Umbilical cord (tissue), 1 donor: ENCODE measurements at regions not wholly inside any gene's neighbourhood (a gene's known extent, or its start where the extent isn't known, plus 50 kb on each side); places are given as distances from the start of the nearest gene placed in this dataset.
"Not testable (repeated sequence)": the region's sequence is repeated elsewhere in the genome, so short reads cannot be mapped to it uniquely, and the experiment has no call there.

Experiments
- DNase-seq: peaks from one replicate; pipeline ENCODE4 v3.0.0-alpha.2; 2015; ENCODE audit warnings: low spot score

DNA sequence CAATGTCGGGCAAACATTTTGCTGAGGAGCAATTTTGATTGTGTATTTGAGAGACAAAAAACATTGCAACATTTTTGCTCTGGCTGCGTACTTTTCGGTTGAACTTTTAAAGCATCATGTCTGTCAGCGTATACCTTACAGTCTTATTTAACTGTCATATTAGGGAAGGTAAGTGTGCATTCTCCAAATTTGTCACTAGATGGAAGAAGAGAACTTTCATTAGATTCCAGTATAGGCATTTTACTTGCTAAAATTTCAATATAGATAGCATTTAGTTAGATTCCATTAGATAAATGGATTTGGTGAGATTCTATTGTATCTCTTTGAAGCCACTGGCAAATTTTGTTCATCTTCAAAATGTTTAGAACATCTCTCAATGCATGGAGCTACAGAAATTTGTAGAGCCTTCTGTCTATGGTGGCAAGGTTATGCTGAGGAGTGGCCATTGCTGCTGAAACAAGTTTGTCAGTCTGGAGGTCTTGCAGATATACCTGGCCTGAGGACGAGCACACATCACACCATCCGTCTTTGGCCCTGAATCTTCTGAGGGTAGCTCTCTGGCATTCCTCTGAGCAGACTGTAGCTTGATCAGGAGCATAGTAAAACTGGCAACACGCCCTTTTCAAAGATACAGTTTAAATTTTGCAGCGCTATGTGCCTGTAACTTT, 437.5 kb upstream of the MBL2 start:
- DNase-seq = peak; percentile 59

DNA sequence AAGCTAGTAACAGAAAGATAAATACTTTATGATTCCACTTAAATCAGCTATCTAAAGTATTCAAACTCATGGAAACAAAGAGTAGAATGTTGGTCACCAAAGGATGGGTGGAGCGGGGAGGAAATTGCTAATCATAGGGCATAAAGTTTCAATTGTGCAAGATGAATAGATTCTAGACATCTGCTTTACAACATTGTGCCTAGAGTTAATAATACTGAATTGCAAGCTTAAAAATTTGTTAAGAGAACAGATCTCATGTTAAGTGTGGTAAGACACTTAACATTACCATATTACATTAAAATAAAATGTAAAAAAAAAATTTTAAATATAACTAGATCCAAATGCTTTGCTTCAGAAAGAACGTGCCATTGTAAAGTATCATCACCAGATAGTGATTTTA, 411.1 kb upstream of the MBL2 start:
- no peak for DNase-seq

DNA sequence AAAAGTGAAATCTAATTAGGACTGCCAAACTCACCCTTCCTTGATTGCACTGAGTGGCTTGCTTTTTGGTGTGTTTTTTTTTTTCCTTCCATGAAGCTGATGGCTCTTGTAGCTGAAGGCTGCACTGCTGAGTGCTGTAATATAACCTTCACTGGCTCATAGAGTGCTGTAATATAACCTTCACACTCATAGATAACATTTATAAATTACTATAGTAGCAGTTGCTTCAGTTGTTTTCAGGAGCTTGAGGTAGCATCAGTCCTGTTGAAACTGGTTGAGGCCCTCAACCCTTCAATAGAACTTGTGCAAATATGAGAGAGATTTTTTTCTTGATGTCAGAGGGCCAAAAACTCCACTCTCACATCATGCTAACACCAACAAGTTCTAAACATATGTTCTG, 404.9 kb upstream of the MBL2 start:
- DNase-seq = no peak

DNA sequence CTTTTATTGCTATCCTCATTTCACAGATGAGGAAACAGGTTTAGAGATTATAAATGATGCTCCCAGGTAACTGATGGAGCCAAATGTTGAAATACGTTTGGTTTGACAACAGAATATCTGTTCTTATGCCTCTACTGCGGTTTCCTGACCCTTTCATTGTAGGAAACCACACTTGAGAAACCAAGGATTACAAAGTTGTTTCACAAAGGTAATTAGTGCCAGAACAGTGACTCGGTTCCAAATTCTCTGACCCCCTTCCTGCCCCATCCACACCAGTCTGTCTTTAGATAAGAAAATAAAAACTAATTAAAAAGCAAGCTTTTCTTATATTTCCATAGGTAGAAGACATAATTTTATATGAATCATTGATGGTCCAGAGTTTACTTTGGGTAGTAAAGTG, 393.7 kb upstream of the MBL2 start:
- DNase-seq = no peak

DNA sequence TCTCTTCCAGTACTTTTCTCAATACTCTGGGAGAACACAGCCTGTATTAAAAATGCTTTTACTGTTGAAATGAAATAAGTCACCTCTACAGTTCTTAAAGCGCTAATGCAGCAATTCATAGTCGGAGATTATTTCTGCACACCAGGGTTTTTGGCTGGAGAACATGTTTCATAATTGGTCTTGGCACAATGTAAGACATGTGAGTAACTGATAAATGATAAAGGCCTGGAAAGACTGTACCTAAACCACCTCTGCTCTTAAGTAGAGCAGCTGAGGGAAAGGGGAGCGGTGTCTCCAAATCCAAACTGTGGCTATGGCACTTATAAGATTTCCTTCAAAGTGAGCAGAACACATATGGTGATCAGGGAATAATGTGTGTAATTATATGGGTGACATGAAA, 390.3 kb upstream of the MBL2 start:
- peak; percentile 1 for DNase-seq

DNA sequence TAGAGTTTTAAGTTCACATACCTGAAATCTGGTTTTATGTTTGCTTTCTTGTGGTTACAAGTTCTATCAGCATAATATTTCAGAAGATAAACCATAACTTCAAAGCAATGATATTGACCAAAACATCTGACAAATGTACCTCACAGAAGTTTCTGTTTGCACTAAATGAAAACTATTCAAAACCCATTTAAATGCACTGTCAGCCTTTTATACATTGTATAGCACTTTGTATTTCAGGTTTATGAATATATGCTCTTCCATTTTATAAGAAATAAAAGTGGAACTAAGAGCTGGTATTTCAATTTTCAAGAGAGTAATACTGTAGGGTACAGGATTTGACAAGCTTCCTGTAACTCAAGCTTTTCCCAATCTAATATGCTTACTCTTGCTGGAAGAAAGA, 388.6 kb upstream of the MBL2 start:
- no peak for DNase-seq

DNA sequence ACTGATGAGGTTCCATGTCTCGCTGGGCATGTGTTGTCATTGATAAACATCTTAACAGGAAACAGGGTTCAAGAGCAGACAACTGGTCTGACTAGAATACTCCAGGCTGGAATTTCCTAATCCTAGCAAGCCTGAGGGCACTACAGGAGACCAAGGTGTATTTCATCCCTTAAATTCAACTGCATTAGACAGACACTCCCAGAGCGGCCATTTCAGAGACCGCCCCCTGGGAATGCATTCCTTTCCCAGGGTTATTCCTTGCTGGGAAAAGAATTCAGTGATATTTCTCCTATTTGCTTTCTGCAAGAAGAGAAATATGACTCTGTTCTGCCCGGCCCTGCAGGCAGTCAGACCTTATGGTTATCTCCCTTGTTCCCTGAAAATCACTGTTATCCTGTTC, 383.1 kb upstream of the MBL2 start:
- DNase-seq = not testable (repeated sequence)

DNA sequence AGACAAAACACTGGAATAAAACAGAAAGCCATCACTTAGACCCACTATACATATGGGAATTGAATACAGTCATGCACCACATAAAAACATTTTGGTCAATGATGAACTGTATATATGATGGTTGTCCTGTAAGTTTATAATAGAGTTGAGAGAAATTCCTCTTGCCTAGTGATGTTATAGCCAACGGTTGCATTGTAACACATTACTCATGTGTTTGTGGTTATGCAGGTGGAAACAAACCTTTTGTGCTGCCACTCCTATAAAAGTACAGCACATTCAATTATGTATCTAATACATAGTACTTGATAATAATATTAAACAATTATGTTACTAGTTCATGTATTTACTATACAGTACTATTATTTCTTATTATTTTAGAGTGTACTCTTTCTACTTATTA, 381.2 kb upstream of the MBL2 start:
- DNase-seq = no peak

DNA sequence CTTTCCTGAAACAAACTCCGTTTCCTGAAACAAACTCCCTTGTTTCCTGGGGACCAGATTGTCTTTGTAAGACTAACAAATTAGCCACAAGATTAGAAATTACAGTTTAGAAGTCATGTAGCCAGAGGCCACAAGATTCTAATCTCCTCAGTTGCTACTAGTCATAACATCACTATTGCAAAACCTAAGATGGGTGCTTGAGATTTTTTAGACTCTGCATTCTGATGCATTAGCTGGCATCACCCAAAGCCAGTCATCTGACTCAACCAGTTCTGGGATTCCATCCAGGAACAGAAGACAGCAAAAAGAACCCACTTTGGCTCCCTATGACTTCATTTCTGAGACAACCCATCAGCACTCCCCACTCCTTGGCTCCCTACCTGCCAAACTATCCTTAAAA, 367.9 kb upstream of the MBL2 start:
- DNase-seq = no peak

DNA sequence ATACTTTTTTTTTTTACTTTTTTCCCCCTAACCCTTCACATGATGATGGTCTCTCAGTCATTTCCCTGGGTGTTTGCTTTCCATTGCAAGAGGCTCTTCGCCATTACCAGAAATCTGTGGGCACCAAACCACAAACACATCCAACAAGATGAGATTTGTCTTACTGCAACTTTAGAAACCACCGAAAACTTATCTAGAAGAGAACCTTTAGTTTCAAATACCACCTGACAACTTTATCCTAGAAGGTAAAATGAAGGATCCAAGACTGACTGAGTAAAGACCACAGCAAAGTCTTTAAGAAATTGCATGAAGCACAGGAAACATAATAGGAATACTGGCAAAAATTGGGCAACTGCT, 363.3 kb upstream of the MBL2 start:
- DNase-seq = no peak

DNA sequence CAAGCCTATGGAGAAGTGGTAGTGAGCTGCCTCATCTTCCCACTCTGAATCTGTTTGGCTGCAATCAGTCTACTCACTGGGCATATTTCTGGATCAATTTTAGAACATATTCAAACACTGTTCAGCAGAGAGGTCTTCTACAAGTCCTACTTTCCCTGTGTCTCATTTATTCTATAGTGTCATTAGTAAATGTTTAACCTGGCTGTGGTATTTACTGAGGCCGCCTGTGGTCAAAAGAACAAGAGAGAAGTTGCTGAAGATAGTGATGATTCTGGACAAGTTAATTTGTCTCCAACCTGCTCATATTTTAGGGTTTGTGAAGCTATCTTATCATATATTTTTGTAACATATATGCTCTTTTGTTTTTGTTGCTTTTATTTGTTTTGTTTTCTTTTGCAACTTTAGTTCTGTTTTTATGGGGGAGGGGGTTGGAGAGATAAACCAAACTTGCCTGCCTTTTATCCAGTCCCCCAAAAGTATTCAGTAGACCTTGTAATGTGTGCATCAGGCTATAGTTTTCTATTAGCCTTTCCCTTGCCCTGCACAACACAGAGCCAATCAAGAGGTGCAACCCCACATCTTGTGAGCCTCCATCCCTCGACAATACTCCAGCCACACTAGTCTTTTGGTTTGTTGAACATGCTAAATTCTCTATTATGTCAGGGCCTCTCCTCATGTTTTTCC, 362.8 kb upstream of the MBL2 start:
- DNase-seq = no peak

DNA sequence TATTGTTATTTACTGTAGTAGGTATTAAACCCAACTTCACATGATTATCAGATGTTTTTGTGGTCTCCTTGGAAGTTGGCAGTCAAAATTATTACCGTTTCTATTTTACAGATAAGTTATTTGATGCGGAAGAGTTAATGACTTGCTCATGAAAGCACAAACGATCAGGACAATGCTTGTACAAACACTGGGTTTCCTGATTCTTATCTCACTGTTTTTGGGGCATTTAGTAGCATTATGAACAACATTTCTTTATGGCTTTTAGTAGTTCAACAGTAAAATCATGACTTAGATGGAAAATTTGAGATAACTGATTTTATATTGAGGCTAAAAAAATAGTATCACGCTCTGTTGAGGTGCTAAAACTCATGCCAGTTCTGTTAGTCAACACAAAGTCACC, 361.5 kb upstream of the MBL2 start:
- no peak for DNase-seq

DNA sequence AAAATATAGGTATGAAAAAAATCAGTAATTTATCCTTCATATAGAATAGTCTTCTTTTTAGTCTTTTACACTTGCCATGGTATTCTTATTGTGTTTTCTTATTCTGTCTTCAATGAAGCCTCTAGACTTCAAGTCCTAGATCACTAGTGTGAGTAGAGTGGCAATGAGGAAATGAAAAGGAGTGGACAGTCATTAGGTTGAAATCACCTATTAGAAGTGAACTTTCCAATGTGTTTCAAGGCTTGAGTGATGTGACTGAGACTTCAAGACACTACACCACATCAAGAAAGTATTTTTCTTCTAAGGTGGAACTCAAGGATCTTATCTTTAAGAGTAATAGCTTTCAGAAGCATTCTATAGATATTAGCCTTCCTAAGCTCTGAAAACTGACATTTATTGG, 357.8 kb upstream of the MBL2 start:
- no peak for DNase-seq

DNA sequence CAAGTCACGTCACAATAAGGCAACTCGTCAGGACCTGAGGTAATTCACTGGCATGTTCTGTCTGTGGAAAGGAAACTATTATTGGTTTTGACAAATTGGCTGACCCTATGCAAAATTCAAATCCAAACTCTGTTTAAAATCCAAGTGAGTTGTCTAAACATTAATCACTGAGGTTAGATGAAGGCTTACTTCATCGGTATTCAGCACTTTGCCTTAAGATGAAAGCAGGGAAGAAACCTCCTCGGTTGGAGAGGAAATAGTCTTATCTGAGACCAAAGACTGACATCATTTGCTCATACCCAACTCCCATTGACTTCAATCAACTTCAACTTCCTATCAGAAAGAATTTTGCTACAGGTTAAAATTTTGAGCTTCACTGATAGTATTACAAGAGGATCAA, 355.1 kb upstream of the MBL2 start:
- DNase-seq = no peak

DNA sequence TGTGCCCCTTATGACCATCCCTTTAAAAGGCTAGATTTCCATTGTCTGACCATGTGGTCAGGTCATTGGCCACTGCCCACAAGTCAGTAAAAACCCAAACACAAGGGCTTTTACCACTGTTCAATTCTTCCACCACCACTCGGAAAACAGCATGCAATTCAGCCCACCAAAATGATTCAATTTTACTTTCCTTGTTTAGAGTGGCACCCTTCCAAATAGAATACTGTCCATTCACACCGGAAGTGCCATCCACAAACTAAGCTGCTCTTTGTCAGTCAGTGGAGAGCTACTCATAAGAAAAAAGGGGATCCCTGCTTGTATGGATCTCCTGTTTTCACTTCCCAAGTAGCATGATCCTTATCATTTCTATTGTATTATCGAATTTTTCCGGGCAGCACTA, 350.7 kb upstream of the MBL2 start:
- no peak for DNase-seq

DNA sequence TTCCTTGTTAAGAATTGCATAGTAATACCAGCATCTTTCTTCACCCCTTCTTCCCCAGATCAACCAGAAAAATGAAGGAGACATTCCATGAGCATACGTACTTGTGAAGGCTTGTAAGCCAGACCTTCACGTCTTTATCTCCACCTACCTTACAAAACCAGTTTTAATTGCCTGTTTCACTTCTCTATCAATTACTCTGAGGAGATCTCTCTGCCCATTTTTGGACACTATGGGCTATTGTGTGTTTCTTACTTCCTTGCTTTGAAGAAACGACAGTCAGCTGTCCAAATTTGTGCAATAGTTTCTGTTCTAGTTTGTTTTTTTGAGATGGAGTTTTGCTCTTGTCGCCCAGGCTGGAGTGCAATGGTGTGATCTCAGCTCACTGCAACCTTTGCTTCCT, 349.7 kb upstream of the MBL2 start:
- no peak for DNase-seq

DNA sequence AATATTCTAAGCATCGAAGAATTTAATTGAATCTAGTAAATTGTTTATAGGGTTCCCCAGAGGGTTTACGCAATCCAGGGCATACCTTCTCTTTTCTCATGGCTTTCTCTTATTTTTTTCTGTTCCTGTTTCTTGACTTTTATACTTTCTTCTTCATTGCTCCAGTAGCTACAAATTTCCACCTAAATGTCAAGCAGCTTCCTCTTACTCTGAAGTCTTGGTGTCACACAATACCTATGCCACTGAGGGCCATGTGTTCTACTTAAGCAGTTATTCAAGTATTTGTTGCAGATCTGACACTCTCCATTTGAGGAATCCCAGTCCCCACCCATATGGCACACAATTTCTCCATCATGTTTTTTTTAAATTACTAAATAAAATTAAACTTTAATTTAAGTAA, 343.1 kb upstream of the MBL2 start:
- no peak for DNase-seq

DNA sequence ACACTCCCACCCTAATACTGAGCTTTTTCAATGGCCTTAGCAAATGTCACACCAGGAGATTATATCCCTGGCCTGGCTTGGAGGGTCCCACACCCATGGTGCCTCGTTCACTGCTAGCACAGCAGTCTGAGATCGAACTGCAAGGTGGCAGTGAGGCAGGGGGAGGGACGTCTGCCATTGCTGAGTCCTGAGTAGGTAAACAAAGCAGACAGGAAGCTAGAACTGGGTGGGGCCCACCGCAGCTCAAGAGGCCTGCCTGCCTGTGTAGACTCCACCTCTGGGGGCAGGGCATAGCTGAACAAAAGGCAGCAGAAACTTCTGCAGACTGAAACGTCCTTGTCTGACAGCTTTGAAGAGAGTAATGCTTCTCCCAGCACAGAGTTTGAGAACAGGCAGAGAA, 338.9 kb upstream of the MBL2 start:
- DNase-seq = no peak

DNA sequence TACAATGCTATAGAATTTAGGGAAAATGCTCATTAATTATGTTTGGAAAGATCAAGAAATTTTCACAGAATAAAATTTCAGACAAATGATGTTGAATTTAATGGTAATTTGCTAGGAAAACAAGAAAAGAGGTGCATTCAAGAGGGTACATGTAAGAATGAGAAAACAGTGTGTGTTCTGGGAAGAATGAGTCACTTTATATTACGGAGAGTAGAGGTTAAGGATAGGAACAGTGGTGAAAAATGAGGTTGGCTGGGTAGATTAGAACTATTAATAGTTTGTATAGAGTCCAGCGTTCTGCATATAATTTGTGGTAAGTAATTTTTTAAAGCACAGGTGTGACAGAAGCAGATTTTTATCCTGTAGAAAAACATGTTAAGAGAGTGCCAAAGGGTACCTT, 336.7 kb upstream of the MBL2 start:
- no peak for DNase-seq

DNA sequence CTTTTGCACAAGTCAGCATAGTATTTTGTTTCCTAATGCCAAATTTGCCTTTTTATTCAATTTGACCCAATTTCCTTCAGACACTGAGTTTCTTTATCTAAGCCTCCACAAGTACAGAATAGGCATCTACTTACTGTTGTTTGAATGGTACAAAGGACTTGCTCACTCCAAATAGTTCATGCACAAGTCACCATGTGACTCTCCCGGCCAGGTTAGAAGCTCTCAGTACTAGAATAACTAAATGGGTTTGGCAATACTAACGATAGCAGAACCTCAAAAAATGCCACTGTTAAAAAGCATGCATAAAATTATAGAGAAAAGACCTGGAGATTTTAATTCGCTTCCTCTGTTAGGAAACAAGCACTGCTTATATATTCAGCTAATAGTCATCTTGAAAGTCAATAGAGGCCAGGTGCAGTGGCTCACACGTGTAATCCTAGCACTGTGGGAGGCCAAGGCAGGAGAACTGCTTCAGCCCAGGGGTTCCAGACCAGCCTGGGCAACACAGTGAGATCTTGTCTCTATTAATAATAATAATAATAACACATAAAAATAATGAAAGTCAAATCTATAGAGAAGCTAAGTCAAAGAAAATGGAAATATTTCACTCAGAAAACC, 335.8 kb upstream of the MBL2 start:
- no peak for DNase-seq

DNA sequence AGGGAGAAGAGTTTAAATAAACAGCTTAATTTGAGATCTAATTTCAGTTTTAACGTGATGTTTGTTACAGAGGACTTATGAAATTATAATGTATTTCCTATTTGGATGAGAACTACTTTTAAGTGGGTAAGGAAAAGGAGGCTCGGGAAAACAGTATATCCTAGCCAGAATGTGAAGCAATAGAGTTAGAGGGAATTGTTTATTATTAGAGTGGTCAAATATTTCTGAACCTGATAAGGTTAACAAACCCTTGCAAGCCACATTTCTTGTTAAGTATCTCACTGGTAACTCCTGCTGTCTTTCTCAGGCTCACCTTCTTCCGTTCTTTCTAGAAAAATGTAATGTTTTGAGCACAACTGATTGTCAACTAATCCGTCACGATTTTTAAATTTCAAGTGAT, 335.1 kb upstream of the MBL2 start:
- DNase-seq = no peak

DNA sequence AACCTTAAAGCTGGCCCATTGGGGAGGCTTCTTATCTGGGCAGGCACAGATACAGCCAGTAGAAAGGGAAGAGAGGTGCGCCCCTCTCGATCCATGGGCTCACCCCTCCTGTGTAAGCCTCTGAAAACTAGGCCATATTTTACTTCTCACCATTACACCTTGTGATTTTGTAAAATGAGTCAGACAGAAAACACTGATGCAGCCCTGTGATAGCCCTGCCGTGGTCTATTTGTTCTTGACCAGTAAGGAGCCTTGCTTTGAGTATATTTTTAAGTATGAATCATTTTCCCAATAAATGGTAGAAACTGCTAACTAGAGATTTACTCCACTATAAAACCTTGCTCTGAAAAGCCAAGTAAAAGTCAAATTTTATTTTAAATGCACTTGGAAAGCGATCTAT, 329.8 kb upstream of the MBL2 start:
- no peak for DNase-seq

DNA sequence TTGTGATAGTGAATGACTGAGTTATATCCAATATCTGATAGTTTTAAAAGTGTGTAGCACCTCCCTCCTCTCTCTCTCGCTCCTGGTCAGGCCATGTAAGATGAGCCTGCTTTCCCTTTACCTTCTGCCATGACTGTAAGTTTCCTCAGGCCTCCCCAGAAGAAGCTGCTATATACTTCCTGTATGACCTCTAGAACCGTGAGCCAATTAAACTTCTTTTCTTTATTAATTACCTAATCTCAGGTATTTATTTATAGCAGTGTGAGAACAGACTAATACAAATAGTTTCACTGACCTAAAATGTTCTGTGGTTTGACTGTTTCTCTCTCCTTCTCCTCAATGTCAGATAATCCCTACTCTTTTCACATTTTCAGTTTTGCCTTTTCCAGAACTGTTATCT, 321.3 kb upstream of the MBL2 start:
- DNase-seq = no peak

DNA sequence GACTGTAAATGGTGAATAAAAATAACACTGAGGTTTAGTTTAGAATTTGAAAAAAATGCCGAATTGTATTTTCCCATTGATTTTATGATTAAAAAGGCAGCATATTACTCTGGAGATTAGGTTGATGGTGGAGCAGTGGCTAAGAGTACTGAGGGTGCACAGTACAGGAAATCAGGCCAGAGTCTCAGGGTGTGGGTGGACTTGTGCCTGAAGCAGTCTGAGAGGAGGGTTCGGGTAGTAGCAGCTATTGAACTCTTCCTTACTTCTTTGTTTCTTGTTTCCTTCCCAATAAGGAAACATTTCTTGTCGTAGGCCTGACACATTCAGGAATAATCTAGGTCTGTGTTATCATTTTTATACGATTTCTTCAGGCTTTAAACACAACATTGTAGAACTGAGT, 319.0 kb upstream of the MBL2 start:
- no peak for DNase-seq
